ENCODE measurements at regions not wholly inside any gene's neighbourhood (a gene's known extent, or its start where the extent isn't known, plus 50 kb on each side); places are given as distances from the start of the nearest gene placed in this dataset.

- no peak overlapping the region for H3K4me3 Mint-ChIP-seq
- Histone ChIP-seq H3K36me3 (replicated peaks in 1 of 2; ENCODE audit: control extremely low read depth in 1 of 2, control insufficient read depth in 1 of 2, extremely low read depth in 1 of 2, insufficient read depth in 2 of 2, low read length in 1 of 2) (no peaks in the 10 kb centered on the region), H3K4me2 (replicated peaks; ENCODE audit: low read depth, low read length, poor library complexity, severe bottlenecking) (no peak overlapping the region), H3K9me3 (ENCODE audit: control extremely low read depth in 1 of 3, control insufficient read depth in 2 of 3, insufficient read depth in 1 of 3, low read length in 2 of 3) (no peaks in the 10 kb centered on the region), H3K4me1 (ENCODE audit: control insufficient read depth in 2 of 2, insufficient read depth in 2 of 2, low read length in 2 of 2) (no peaks in the 10 kb centered on the region), H3K27me3 (replicated peaks in 1 of 4; ENCODE audit: control extremely low read depth in 1 of 4, control insufficient read depth in 3 of 4, insufficient read depth in 4 of 4, low read length in 3 of 4) (peaks cover 0 to 4% (median 0%) of the 10 kb centered on the region in 4 experiments), H3K9ac (ENCODE audit: low read length) (no peak overlapping the region), H2AFZ (ENCODE audit: insufficient read depth, low read depth, low read length, poor library complexity, severe bottlenecking) (no peak overlapping the region), H4K20me1 (ENCODE audit: control insufficient read depth, insufficient read depth, low read length, poor library complexity, severe bottlenecking) (no peaks in the 10 kb centered on the region), H3K4me3 (ENCODE audit: control extremely low read depth in 1 of 5, extremely low read depth in 1 of 5, insufficient read depth in 1 of 5, low read depth in 2 of 5, low read length in 4 of 5) (no peak overlapping the region), H3K79me2 (ENCODE audit: control insufficient read depth, insufficient read depth, low read length) (no peaks in the 10 kb centered on the region), H3K27ac (ENCODE audit: low read length in 2 of 2) (no peak overlapping the region)
- no peak for DNase-seq
- ChIA-PET CTCF (no interaction called here), POLR2A (no interaction called here)
- TF ChIP-seq EZH2 (IDR thresholded peaks at IDR 0.05; ENCODE audit: borderline replicate concordance, insufficient read depth, low read depth, low read length, poor library complexity, severe bottlenecking) (no peak), CTCF (IDR thresholded peaks at IDR 0.05) (no peak)
- intact Hi-C loops (cut with micrococcal nuclease): no loop called here
- WGBS (ENCODE audit: insufficient coverage): 25% methylated on average over 1 of the region's 2 CpGs
- ATAC-seq (ENCODE audit: low read depth): no peak
- H3K27me3 Mint-ChIP-seq: peaks cover 16% of the 10 kb centered on the region
- no peaks in the 10 kb centered on the region for H3K9me3 Mint-ChIP-seq (ENCODE audit: insufficient read depth)
- no peaks in the 10 kb centered on the region for H3K4me1 Mint-ChIP-seq
- H3K27ac Mint-ChIP-seq: no peak overlapping the region
Observed at GRCh38 chr2:217639481-217639880, 363.3 kb downstream of the TNS1 start.

GRCh38 chr2:217638533-217638932 is 364.3 kb downstream of the TNS1 start:
- DNase-seq (no peak), ATAC-seq (ENCODE audit: low read depth) (no peak)
- no peak overlapping the region for H3K4me3 ChIP-seq (ENCODE audit: control extremely low read depth in 1 of 5, extremely low read depth in 1 of 5, insufficient read depth in 1 of 5, low read depth in 2 of 5, low read length in 4 of 5)
- no CpG with 5 or more reads among the region's 4 CpGs for WGBS (ENCODE audit: insufficient coverage)
- H3K79me2 ChIP-seq (ENCODE audit: control insufficient read depth, insufficient read depth, low read length): no peaks in the 10 kb centered on the region
- H3K4me3 Mint-ChIP-seq: no peak overlapping the region
- intact Hi-C loops (cut with micrococcal nuclease): no loop called here
- H3K4me2 ChIP-seq (replicated peaks; ENCODE audit: low read depth, low read length, poor library complexity, severe bottlenecking): no peak overlapping the region
- no peak for TF ChIP-seq EZH2 (IDR thresholded peaks at IDR 0.05; ENCODE audit: borderline replicate concordance, insufficient read depth, low read depth, low read length, poor library complexity, severe bottlenecking)
- TF ChIP-seq CTCF (IDR thresholded peaks at IDR 0.05): no peak
- no peaks in the 10 kb centered on the region for H3K36me3 ChIP-seq (replicated peaks in 1 of 2; ENCODE audit: control extremely low read depth in 1 of 2, control insufficient read depth in 1 of 2, extremely low read depth in 1 of 2, insufficient read depth in 2 of 2, low read length in 1 of 2)
- H3K9me3 Mint-ChIP-seq (ENCODE audit: insufficient read depth): no peaks in the 10 kb centered on the region
- ChIA-PET CTCF (no interaction called here), POLR2A (no interaction called here)
- H4K20me1 ChIP-seq (ENCODE audit: control insufficient read depth, insufficient read depth, low read length, poor library complexity, severe bottlenecking): no peaks in the 10 kb centered on the region
- peaks cover 0 to 4% (median 0%) of the 10 kb centered on the region in 4 experiments for H3K27me3 ChIP-seq (replicated peaks in 1 of 4; ENCODE audit: control extremely low read depth in 1 of 4, control insufficient read depth in 3 of 4, insufficient read depth in 4 of 4, low read length in 3 of 4)
- no peak overlapping the region for H2AFZ ChIP-seq (ENCODE audit: insufficient read depth, low read depth, low read length, poor library complexity, severe bottlenecking)
- peaks cover 22% of the 10 kb centered on the region for H3K27me3 Mint-ChIP-seq
- no peaks in the 10 kb centered on the region for H3K9me3 ChIP-seq (ENCODE audit: control extremely low read depth in 1 of 3, control insufficient read depth in 2 of 3, insufficient read depth in 1 of 3, low read length in 2 of 3)
- H3K4me1 Mint-ChIP-seq: no peaks in the 10 kb centered on the region
- H3K27ac Mint-ChIP-seq: no peak overlapping the region
- H3K4me1 ChIP-seq (ENCODE audit: control insufficient read depth in 2 of 2, insufficient read depth in 2 of 2, low read length in 2 of 2): no peaks in the 10 kb centered on the region
- H3K9ac ChIP-seq (ENCODE audit: low read length): no peak overlapping the region
- no peak overlapping the region for H3K27ac ChIP-seq (ENCODE audit: low read length in 2 of 2)
